ENCODE measurements at regions not wholly inside any gene's neighbourhood (a gene's known extent, or its start where the extent isn't known, plus 50 kb on each side); places are given as distances from the start of the nearest gene placed in this dataset.

DNA sequence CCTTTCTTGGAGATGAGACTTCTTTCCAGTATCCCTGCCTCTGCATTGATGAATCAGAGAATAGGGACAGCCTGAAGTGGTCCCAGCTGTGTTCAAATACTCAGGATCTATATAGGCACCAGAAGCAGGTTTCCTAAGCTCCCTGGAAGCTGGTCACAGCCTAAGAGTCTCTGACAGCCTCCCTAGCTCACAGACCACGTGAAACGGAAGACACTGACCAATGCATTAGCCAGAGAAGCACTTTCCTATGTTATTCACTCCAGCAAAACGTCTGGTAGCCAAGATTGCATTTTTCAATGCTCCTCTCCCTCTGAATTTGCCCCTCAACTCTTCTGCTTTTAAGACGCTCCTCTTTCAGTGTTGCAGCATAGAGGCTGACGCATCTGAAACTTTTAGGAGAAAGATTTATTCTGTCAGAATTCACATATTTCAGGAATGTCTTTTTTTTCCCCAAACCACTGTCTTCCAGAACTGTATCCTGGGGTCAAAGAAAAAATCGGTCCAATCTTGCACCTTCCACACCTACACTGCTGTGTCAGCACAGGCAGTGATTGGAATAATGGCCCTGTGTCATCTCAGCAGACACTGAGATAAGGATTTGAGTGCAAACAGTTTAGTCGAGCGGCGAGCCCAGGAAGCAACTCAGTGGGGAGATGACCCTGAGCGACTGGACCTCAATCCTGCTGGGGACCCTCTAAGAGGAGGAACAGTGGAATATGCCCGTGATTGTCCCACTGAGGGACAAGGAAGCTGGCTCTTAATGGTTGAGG is 109.4 kb downstream of the SMIM20 start:
- TF ChIP-seq CTCF (IDR thresholded peaks at IDR 0.05) (no peak), EP300 (IDR thresholded peaks at IDR 0.05) (no peak)

Data from esophagus muscularis mucosa (tissue), 3 donors.